GM19395 (cell line): ENCODE measurements at regions not wholly inside any gene's neighbourhood (a gene's known extent, or its start where the extent isn't known, plus 50 kb on each side); places are given as distances from the start of the nearest gene placed in this dataset.
"Not testable (repeated sequence)": the region's sequence is repeated elsewhere in the genome, so short reads cannot be mapped to it uniquely, and the experiment has no call there.

Experiments used
- ATAC-seq: cut with Tn5 transposase; IDR thresholded peaks from one replicate; pipeline ENCODE4 v1.9.1; 2021; ENCODE audit warnings: mild to moderate bottlenecking, moderate library complexity; ENCODE audit not compliant: unreplicated experiment

DNA sequence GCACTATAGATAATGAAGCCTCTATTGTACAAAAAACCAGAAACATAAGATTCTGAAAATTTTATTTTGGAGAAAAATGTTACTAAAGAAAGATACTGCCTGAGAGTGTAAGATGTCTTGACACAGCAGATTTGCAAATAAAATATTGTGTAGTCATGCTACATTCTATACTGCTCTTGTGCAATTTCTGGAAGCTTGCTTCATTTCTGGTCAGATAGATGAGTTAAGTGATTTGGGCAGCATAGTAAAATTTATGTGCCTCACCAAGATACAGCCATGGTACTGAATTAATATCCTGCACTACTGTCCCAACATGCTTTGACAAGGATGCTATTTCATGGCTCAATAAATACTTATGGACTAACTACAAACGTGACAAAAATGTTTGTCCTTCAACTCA is 55.1 kb upstream of the STARD13 start:
- ATAC-seq: no peak

DNA sequence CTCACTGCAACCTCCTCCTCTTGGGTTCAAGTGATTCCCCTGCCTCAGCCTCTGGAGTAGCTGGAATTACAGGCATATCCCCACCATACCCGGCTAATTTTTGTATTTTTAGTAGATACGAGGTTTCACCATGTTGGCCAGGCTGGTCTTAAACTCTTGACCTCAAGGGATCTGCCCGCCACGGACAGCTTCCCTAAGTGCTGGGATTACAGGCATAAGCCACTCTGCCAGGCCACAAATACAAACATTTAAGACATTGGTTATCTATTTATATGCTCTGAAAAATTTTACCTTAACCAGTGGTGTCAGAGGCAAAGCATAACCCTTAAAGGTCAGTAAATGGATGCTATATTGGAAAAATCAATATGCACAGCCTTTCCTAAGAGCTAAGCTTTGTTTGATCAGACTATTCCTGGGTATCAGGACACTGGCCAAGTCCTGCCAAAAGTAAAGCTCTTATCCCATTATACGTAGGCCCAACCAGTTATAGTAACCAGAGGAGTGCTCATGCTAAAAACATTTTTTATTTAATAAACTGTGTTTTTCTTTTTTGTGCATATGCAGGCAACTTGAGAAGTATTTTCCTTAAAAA is 56.4 kb upstream of the STARD13 start:
- ATAC-seq: no peak

- ATAC-seq: no peak
These were observed 60.3 kb upstream of the STARD13 start for GRCh38 chr13:33345842-33346241.

DNA sequence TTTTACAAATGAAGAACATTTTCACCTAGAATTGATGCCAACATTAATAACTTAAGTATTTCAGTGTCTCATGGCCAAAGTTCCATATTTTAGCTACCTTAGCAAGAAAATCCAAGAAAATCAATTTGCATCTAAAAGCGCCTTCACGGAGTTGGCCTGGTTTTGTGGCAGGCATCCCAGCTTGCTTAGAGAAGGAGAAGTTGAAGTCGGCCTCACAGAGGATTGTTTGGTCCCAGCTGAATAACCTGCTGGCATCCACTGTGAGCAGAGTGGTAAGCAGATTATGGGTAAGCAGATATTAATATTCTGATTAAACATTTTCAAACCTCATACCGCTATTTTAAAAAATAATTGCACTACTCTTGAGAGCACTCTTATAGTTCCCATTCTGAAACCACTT is 62.3 kb upstream of the STARD13 start:
- ATAC-seq: no peak

GRCh38 chr13:33348366-33348765 is 62.8 kb upstream of the STARD13 start:
- ATAC-seq: no peak

DNA sequence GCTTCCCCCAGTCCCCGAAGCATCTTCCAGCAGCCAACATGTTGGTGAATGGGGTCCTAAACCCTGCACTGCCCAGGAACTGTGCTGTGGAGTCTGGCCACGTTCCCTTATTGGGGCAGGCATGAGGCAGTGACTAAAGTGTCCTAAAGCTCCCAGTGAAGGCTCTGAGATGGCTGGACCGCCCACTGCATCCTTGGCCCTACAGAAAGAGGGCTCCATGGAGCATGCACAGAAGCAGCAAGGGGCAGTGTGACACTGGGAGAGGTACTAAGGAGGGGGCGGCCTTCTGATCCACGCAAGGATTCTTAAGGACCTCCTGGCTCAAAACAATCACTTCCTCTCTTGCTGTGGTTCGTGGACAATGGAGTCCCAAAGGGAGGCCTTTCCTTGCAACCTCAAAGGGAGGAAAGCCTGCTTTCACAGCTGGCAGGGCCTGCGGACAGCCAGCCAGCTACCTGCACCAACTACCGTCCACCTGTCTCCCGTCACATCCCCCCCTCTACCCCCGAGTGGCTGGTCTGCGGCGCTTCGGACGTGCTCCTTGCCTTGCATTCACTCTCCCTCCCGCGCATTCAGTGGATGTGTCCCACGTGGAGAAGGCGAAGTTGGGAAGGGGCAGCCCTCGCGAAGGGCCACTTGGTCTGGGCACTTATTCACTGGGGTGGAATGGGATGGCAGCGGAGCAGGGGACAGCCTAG is 63.9 kb upstream of the STARD13 start:
- no peak for ATAC-seq

DNA sequence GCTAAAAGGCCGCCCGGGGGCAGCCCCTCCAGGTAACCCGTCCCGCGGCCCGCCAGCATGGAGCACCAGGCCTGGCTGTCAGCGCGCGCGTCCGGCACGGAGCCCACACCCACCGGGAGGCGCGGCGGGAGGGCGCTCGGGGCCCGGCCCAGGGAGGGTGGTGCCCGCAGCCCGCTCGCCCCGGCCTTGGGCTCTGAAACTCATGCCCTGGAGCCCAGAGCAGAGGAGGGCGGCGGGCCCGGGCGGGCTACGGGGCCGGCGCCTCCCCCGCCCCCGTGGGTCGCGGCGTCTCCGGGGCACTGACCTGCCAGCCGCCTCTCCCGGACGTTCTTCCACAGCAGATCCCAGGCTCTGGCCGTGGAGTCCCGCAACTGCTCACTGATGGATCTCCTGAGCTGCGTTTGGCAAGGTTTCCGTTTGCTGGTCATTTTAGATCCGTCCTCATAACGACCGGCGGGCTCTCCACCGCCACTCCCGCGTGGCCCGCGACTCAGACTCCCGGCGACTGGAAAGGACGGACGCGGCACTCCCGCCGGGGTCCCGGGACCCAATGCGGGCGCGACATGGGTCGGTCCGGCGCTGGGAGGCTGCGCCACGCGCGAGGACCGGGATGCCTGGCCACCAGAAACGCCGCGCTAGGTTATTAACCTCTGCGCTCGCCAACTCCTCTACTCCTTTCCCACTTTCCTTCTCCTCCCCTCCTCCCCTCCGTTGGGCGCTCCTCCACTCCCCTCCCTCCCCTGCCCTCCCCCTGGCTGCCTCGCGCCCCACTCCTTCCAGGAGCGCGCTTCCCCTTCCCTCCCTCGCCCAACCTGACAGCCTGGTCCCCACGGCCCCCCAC is 64.7 kb upstream of the STARD13 start:
- ATAC-seq: no peak

DNA sequence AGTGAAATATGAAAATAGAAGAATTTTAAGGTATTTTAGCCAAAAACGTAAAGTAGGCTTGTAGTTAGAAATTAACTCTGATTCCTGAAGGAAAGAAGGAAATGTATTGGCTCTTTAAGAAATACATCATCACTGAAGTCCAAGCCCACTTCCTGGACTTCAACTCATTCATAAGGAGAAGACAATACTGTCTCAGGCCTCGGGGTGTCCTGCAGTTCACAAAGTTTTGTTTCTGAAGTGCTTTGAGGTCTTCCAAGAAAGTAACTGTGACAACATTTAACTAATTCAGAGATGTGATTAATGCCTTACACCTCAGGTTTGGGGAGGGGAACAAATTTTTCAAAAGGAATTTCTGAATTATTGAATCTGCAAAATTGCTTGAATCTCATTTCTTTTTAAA is 65.8 kb upstream of the STARD13 start:
- ATAC-seq: no peak

DNA sequence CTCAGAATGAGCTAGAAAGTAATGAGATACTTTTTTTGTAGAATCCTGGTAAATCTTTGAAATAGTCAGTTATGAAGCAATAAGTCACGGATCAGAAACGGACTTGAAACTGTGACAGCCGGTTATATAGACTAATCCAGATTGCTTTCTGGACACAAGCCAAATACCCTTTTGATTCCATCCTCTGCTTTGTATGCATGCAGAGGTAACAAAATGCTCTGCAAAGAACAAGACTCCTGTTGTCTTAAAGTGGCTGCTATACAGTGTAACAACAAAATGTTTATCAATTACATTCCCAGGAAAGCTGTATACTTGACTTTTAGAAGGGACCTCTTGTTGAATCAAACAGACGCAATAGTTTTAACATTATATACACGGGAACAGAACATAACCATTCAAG is 66.5 kb upstream of the STARD13 start:
- ATAC-seq: no peak

DNA sequence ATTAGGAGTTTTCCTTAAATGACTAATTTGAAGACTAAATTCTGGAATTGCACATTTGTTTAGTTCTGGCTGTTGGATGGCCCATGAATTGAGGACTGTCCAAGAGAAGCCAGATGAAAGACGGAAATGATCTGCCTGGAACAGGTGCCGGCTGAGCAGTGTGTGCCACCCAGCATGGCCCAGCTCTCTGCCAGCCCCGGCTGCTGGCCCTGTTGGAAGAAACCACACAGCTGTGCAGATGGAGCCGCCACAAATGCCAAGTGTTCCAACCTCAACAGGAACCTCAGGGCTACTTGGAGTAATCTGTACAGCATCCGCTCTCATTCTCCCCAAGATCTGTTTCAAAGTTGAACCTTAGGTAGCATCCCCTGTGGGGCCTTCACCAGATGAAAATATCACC is 67.0 kb upstream of the STARD13 start:
- ATAC-seq: no peak

GRCh38 chr13:33353210-33353609 is 67.7 kb upstream of the STARD13 start:
- ATAC-seq: peak; percentile 71

DNA sequence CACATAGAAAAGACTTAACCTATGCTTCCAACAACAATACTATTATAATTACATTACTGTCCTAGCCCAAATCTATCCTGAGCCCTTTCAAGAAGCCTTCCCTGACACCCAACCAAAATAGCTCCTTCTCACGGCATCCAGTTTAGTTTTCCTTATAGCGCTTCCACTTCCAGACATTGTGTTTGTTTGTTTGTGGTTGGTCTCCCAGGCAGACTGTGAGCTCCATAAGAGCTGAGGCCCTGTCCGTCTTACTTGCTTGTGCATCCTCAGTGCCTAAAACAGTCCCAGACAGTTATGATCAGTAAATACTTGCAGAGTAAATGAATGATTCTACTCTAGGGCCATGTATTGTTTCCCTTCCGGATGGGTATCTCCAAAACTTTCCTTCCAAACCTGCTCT is 68.1 kb upstream of the STARD13 start:
- no peak for ATAC-seq

DNA sequence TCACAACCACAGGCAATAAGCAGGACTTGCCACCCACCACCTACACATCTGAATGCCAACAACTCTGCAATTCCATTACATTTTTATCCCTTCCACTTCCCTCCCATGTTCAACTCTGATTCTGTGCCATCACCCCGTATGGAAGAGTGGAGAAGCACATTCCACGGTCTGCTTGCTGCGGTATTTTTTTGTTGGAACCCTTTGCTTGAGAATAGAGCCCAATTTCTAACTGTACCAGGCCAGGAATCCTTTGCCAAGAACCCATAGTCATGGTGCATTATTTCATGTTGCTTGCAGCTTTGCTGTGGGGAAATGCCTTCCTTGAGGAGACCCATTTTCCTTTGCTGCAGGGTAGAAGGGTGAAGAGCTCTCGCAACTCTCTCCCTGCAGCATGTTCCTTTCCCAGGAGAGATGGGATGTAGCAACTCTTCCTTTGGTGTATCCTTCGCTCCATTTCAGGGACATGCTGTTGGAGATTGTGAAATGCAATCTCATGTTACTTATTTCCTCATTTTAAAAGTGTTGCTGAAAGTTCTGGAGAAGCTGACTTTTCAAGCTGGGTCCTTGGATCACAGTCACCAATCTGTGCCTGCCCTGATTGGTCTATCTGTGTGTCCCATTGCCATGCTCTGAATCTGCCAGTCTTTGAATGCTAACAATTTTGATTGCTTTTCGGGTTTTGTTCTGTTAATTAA is 69.8 kb upstream of the STARD13 start:
- ATAC-seq: no peak

DNA sequence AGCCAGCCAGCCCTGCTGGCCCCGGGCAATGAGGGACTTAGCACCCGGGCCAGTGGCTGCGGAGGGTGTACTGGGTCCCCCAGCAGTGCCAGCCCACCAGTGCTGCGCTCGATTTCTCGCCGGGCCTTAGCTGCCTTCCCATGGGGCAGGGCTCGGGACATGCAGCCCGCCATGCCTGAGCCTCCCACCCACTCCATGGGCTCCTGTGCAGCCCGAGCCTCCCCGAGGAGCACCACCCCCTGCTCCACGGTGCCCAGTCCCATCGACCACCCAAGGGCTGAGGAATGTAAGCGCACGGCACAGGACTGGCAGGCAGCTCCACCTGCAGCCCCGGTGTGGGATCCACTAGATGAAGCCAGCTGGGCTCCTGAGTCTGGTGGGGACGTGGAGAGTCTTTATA is 72.5 kb upstream of the STARD13 start:
- not testable (repeated sequence) for ATAC-seq

GRCh38 chr13:33362986-33363727 is 77.6 kb upstream of the STARD13 start:
- ATAC-seq: no peak

- ATAC-seq: no peak
These were observed 78.6 kb upstream of the STARD13 start for GRCh38 chr13:33364192-33364591.

DNA sequence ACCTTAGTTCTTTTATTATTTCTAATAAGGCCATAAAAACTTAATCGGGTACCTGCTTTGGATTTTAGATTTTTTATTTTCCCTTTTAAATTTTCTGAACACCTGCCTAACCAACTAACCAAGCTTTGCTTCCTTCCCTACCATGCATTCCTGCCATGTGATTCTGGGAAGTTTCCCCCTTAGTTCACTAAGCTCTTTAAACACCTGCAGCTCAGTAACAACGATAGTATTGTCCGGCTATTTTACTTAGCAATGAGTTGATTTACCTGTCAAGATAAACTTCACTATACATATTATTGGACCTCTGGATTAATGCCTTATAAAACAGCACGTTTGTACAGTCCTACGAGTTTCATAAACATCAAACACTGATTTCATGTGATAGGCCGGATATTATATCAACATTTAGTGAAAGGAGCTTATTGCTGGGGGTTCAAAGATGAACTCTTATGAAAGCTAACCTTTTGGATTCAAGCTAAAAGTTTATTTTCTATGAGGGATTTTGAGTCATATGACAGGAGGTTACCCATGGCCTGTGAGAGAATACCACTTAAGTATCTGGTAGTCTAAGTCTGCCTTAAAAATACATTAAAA is 81.0 kb upstream of the STARD13 start:
- no peak for ATAC-seq

DNA sequence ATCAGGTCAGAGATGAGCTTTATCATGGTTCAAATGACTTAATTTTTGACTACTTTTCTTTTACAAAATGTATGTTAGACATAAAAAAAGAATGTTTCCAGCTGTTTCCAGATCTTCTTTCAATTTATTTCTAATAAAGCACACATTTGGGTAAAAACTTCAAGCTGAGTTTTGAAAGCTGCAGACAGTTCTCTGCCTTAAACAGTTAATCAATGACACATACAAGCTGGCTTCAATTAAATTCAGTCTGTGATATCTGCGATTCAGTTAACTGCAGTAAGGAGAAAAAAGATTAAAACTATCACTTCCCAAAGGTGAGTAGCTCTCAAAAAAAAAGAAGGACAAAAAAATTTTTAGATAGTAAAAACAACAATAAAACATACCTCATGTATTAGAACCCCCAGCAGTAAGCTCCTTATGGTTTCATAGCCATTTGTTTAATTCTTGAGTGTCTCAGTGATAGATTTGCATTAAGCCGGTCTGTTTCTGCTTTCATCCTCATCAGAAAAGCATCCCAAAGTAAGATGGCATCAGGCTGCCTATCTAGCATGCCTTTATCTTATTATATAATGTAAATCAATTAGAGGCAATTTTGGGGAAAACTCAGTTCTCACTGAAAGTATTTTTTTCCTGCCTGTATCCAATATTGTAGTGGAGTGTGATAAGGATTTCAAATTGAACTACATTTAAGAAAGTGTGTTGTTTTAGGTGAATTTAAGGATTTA is 81.8 kb upstream of the STARD13 start:
- no peak for ATAC-seq

DNA sequence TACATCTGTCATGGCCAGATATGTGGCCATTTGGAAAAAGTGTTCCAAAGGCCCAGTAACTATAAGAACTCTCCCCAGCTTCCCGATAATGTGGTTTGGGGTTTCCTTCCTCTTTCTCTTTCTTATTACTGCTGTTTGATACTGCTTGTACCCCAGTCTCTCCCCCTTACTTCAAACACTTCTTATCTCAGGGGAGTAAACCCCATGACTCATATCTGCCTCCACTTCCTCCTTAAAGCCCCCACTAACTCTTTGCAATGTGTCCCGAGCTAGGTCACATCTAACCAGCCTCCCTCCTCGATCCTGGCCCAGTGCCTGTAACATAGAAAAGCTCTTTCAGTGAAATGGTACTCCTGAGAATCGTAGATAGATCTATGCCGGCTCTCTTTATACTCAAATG is 82.4 kb upstream of the STARD13 start:
- ATAC-seq: no peak

GRCh38 chr13:33369073-33369472 is 83.5 kb upstream of the STARD13 start:
- no peak for ATAC-seq
